SK-N-MC (cell line): ENCODE measurements at regions not wholly inside any gene's neighbourhood (a gene's known extent, or its start where the extent isn't known, plus 50 kb on each side); places are given as distances from the start of the nearest gene placed in this dataset.

Experiments used
- EZH2 ChIP-seq: fragments of 200-600 bp; sonication (generic); IDR thresholded peaks from one replicate; pipeline ENCODE4 v1.6.1; 2017; ENCODE audit warnings: antibody characterized with exemption
- POLR2AphosphoS5 ChIP-seq: IDR thresholded peaks from 2 replicates; pipeline ENCODE4 v1.6.1; 2012; ENCODE audit warnings: mild to moderate bottlenecking, low read depth, low read length, borderline replicate concordance

GRCh38 chr19:30722186-30722585, 350.0 kb downstream of the ZNF536 start:
- TF ChIP-seq POLR2AphosphoS5: no peak
- TF ChIP-seq EZH2: no peak
